Gastrocnemius medialis (tissue), 4 donors: ENCODE measurements at regions not wholly inside any gene's neighbourhood (a gene's known extent, or its start where the extent isn't known, plus 50 kb on each side); places are given as distances from the start of the nearest gene placed in this dataset.

Source experiments
- CTCF ChIP-seq, 5 experiments: fragments of 450-650 bp in 3 of 5; fragments of 200-600 bp in 2 of 5; sonication (generic) in 2 of 5; IDR thresholded peaks in 4 of 5; conservative IDR thresholded peaks in 1 of 5; 1 replicate in 4 of 5; 2 replicates in 1 of 5; pipeline ENCODE4 v1.5.1; 2016 to 2019; ENCODE audit warnings: antibody characterized with exemption in 5 of 5, mild to moderate bottlenecking in 3 of 5, moderate library complexity in 3 of 5
- POLR2A ChIP-seq, 2 donors: fragments of 450-650 bp; IDR thresholded peaks; one replicate each; pipeline ENCODE4 v1.6.1; 2017; ENCODE audit warnings: antibody characterized with exemption in 2 of 2, mild to moderate bottlenecking in 2 of 2, moderate library complexity in 2 of 2

GRCh38 chr5:162837155-162837554 is 600.2 kb upstream of the CCNG1 start:
- no peak for TF ChIP-seq CTCF (IDR thresholded peaks at IDR 0.05 in 4 of 5, conservative IDR thresholded peaks at IDR 0.05 in 1 of 5)
- TF ChIP-seq POLR2A (IDR thresholded peaks at IDR 0.05), result no peak
